Right forelimb (tissue), 1 donor: ENCODE measurements at regions not wholly inside any gene's neighbourhood (a gene's known extent, or its start where the extent isn't known, plus 50 kb on each side); places are given as distances from the start of the nearest gene placed in this dataset.
"Not testable (repeated sequence)": the region's sequence is repeated elsewhere in the genome, so short reads cannot be mapped to it uniquely, and the experiment has no call there.

ENCODE experiments used
- DNase-seq: peaks from one replicate; pipeline ENCODE4 v3.0.0-alpha.2; 2018

DNA sequence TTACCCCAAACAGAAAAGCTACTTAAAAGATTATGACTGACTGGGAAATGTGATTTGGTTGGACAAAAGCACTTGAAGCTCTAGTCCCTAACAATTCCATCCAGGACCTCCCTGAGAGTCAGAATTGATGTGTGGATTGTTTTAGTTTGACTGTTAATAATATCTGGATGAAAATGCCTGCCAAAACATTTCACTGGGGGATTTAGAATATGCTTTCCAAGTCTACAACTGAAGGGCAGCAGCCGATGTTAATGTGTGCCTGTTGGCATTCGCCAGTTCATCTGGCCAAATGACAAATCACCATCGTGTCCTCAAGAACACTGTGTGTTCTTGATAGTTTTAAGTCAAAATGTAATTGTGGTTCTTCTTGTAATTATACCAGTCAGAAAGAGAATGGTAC lies 76.0 kb upstream of the TSC22D1 start:
- no peak for DNase-seq

DNA sequence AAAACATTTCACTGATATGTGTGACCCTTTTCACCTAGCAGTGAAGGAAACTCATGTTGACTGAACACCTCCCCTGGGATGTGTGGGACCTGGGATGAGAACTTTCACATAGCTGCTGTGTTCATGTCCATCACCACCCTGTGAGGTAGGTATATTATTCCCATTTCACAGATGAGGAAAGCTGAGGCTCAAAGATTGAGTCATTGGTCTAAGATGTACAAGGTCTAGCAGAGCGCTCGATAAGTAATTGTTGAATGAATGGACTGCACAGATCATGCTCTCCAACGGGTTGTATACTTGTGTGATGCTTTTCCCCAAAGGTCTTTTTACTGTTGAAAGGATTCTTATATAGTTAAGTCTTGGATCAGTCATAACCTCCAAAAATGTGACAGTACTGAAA lies 75.6 kb upstream of the TSC22D1 start:
- no peak for DNase-seq

DNA sequence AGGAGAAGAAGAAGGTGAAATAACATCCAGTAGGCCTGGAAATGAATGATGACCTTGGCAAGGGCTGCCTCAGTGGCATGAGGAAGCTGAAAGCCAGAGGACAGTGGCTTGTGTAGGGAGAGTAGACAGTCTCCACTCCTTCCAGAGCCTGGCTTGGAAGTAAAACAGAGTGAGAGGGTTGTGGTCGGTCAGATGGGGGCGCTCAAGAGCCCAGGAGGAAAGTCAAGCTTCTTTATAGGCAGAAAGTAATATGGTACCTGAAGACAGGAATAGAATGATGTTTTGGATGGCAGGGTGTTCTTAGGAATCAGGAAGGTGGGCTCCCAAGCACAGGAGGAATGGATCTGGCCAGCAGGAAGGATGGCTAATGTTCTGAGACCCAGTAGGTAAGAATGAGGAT lies 75.1 kb upstream of the TSC22D1 start:
- no peak for DNase-seq

DNA sequence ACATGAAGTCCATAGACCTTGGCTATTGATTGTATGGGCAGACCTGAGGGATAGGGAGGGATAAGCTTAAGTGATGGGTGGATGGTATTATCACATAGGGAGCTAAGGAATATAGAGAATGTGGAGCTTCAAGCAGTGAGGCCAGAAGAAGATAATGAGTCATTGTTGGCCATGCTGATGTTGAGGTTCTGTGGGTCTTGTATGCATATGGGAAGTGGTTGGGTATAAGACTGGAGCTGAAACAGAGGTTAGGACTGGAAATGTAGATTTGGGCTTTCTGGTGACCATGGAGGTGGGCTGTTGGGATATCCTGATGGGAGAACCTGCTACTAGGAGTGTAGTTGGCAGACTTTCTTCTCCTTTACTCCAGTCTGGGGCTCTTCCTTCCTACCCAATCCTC lies 73.7 kb upstream of the TSC22D1 start:
- no peak for DNase-seq

DNA sequence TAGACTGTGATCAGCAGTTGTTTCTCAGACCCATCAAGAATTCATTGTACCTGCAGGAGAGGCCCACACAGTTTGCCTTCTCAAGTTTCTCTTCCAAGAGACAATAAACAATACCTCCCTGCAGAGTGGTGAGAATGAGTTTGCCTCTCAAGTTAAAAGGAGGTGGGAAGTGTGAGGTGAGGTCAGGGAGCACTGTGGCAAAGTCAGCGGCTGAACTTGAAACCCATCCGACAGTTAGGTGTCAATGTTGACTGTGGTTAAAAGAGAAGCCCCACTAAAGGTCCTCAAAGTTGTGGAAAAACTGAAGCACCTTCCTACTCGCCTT lies 72.9 kb upstream of the TSC22D1 start:
- no peak for DNase-seq

DNA sequence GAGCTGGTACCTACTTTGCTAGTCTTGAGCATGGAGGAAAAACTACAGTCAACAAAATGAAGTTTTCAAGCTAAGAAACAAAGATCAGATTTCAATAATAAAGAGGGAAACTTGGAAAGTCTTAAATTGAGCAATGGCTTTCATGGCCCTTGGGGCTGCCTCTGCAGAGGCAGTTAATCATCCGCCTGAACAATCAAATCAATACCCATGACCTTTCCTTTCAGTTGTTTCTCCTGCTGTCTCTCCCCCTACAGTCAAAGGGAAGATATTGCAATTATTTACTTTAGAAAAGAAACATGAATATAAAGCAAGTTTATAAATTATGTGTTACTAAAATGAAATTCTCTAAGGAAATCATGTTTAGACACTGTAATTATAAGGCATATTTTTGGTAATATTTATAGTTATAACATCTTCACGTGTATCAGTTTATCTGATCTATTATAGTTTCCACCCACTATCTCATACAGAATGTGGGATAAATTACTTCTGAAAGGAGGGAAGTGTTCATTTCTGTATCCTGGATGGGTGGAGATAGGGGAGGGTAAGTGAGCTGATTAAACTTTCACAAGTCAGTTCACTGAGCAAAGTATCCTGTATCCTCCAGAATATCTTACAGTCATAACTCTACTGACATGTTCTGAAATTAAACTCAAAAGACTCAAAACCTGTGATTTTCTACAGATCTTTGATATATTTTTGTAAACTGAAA lies 72.4 kb upstream of the TSC22D1 start:
- no peak for DNase-seq

DNA sequence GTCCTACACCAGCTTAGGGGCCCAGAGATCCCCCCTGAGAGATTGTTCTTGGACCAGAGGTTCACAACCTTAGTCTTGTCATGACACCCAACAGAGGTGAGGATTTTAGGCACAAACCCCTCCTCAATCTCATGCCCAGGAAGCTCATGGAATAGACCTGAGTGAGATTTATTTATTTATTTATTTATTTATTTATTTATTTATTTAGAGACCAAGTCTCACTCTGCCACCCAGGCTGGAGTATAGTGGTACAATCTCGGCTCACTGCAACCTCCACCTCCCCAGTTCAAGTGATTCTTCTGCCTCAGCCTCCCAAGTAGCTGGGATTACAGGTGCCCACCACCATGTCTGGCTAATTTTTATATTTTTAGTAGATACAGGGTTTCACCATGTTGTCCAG lies 71.4 kb upstream of the TSC22D1 start:
- not testable (repeated sequence) for DNase-seq

DNA sequence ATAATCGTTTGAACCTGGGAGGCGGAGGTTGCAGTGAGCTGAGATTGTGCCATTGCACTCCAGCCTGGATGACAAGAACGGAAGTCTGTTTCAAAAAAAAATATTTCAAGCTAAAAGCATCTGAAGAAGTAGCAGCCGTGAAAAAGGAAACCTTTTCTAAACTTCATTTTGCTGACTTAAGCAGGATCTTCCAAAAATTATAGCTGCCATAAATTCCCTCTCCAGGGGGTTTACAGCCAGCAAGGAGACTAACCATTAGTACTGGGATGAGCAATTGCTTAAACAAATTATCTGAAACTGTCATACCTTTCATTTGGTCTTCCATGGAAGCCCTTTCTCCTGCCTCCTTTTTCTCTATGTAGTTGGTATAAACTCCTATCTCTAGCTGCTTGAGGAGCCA lies 69.9 kb upstream of the TSC22D1 start:
- no peak for DNase-seq

DNA sequence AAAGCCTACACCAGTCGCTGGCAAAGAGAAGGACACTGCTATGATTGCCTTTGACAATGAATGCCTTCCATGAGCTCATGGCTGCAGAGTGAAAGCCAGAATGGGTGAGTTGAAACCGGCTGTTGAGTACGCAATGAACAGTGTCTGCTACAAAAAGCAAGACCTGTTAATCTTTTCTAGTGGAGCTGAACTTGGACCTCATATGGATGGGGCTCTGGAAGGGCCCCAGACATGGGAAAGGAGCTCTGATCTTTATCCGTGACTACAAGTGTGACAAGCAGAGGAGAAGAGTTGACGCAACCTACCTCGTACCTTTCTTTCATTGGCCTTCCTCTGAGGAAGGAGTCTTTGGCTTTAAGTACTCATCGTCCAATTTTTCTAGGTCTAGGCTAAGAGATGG lies 67.1 kb upstream of the TSC22D1 start:
- no peak for DNase-seq

DNA sequence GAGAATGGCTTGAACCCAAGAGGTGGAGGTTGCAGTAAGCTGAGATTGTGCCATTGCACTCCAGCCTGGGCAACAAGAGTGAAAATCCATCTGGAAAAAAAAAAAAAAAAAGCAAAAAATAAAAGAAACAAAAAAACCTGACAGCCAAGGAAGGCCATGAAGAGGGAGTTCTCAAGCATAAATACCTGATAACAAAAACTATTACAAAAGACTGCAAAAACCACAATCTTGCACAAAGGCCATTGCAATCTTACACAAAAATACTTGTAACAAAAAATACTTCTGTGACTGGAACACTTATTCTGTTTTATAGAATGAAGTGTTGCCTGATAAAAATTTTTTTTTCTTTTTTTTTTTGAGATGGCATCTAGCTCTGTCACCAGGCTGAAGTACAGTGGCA lies 61.5 kb upstream of the TSC22D1 start:
- no peak for DNase-seq

DNA sequence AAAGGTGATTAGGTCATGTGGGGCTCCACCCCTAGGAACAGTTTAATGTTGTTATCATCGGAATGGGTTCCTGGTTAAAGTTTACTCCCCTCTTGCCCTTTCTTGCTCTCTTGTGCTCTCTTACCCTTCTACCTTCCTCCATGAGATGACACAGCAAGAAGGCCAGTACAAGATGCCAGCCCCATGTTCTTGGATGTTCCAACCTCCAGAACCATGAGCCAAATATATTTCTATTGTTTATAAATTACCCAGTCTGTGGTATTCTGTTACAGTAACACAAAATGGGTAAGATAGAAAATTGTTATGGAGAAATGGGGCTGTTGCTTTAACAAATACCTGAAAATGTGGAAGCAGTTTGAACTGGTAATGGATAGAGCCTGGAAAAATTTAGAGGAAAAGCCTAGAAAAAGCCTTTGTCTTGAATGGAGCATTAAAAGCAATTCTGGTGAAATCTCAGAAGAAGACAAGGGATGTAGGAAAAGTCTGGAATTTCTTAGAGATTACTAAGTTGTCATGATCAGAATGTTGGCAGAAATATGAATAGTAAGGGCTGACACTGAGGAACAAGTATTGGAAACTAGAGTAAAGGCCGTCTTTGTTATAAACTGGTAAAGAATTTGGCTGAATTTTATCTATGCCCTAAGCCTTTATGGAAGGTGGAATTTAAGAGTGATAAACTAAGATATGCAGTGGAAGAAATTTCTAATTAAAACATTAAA lies 53.5 kb upstream of the TSC22D1 start:
- no peak for DNase-seq

DNA sequence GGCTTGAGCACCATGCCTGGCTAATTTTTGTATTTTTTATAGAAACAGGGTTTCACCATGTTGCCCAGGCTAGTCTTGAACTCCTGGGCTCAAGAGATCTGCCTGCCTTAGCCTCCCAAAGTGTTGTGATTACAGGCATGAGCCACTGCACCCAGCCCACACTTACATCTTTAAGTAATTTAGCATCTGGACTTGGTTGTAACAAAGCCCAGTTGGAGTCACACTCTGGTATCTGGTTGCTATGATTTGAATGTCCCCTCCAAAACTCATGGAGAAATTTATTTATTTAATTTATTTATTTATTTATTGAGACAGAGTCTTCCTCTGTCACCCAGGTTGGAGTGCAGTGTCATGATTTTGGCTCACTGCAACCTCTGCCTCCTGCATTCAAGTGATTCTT lies 52.7 kb upstream of the TSC22D1 start:
- DNase-seq = not testable (repeated sequence)

DNA sequence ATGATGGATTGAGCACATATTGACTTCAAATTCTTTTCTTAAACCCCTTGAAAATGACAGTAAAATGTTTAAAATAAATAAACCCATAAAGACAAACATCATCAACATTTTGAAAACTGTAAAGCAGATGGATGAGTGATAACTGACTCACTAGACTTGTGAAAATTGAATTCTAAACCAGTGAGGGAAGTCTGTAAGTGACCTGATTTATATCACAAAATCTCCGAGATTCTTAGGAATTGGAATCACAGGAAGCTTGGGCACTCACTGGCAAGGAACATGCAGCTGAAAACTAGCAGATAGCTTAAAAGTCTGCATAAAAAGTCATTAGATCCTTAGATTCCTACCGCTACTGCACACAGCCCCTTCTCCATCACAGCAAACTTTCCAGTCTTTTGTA lies 51.3 kb upstream of the TSC22D1 start:
- DNase-seq = no peak

DNA sequence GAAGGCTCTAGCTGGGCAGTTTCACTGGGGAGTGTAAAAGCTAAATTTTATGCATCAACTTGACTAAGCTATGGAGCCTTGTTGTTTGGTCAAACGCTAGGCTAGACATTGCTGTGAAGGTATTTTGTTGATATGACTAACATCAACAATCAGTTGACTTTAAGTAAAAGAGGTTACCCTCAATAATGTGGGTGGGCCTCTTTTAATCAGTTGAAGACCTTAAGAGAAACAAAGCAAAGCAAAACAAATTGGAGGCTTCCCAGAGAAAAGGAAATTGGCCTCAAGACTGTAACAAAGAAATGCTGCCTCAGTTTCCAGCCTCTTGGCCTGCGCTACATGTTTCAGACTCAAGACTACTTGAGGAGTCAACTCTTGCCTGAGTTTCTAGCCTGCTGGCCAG lies 50.0 kb upstream of the TSC22D1 start:
- DNase-seq = no peak
